SU-DHL-6 (cell line): ENCODE measurements at regions not wholly inside any gene's neighbourhood (a gene's known extent, or its start where the extent isn't known, plus 50 kb on each side); places are given as distances from the start of the nearest gene placed in this dataset.

ENCODE experiments used
- H2AFZ ChIP-seq: fragments of 200-600 bp; sonication (generic); 2 replicates; pipeline ENCODE4 v1.6.1; 2014; ENCODE audit warnings: low read depth, mild to moderate bottlenecking, moderate library complexity, mixed read lengths, antibody characterized with exemption, low read length; ENCODE audit not compliant: severe bottlenecking
- H3F3A ChIP-seq: fragments of 200-600 bp; shearing (Covaris generic); 2 replicates; pipeline ENCODE4 v1.6.0; 2016; ENCODE audit warnings: antibody characterized with exemption, mild to moderate bottlenecking; ENCODE audit not compliant: insufficient read depth
- H3K27ac ChIP-seq: fragments of 200-600 bp; sonication (generic); 2 replicates; pipeline ENCODE4 v1.5.1; 2016; ENCODE audit warnings: low read depth, mild to moderate bottlenecking, low read length, moderate library complexity, mixed read lengths
- H3K27me3 ChIP-seq: fragments of 200-600 bp; sonication (generic), shearing (Covaris generic); 2 replicates; pipeline ENCODE4 v1.6.0; 2014; ENCODE audit warnings: mild to moderate bottlenecking, low read length
- H3K36me3 ChIP-seq: fragments of 200-600 bp; sonication (generic); 2 replicates; pipeline ENCODE4 v1.6.1; 2014; ENCODE audit warnings: mild to moderate bottlenecking, low read length, mixed read lengths
- H3K4me2 ChIP-seq: fragments of 300-600, 200-600 bp; shearing (Covaris generic), sonication (generic); 2 replicates; pipeline ENCODE4 v1.6.0; 2014; ENCODE audit warnings: low read length, low read depth, mild to moderate bottlenecking; ENCODE audit not compliant: poor library complexity, severe bottlenecking
- H3K4me3 ChIP-seq: fragments of 200-600 bp; sonication (generic); 2 replicates; pipeline ENCODE4 v1.5.1; 2014; ENCODE audit warnings: antibody characterized with exemption, low read length, mild to moderate bottlenecking, mixed read lengths; ENCODE audit not compliant: insufficient read depth, poor library complexity, severe bottlenecking
- H3K79me2 ChIP-seq: fragments of 200-600 bp; sonication (generic); 2 replicates; pipeline ENCODE4 v1.6.1; 2014; ENCODE audit warnings: mild to moderate bottlenecking, low read length, moderate library complexity; ENCODE audit not compliant: insufficient read depth
- H3K9ac ChIP-seq: fragments of 200-600 bp; sonication (generic); 2 replicates; pipeline ENCODE4 v1.7.0; 2014; ENCODE audit warnings: mild to moderate bottlenecking, low read length
- H3K9me2 ChIP-seq: fragments of 200-600 bp; sonication (generic); replicated peaks from 2 replicates; pipeline ENCODE4 v1.6.1; 2014; ENCODE audit warnings: low read length; ENCODE audit not compliant: insufficient read depth
- H3K9me3 ChIP-seq: fragments of 200-600 bp; sonication (generic); 2 replicates; pipeline ENCODE4 v1.6.1; 2014; ENCODE audit warnings: low read length, mixed read lengths; ENCODE audit not compliant: insufficient read depth
- H4K20me1 ChIP-seq: fragments of 200-600 bp; sonication (generic); 2 replicates; pipeline ENCODE4 v1.6.1; 2014; ENCODE audit warnings: low read depth, mild to moderate bottlenecking, antibody characterized with exemption, low read length, moderate library complexity, mixed read lengths
- EZH2phosphoT487 ChIP-seq: fragments of 200-600 bp; sonication (generic), shearing (Covaris generic); conservative IDR thresholded peaks from 2 replicates; pipeline ENCODE4 v1.6.1; 2018; ENCODE audit warnings: mild to moderate bottlenecking, antibody characterized with exemption, low read length, moderate library complexity, mixed read lengths
- TF ChIP-seq, protein P1 (sequence below): fragments of 200-600 bp; sonication (generic); IDR thresholded peaks from one replicate; pipeline ENCODE4 v1.5.1; 2017; ENCODE audit warnings: antibody characterized with exemption, mild to moderate bottlenecking, low read length, moderate library complexity; ENCODE audit not compliant: insufficient read depth, poor library complexity, severe bottlenecking

DNA sequence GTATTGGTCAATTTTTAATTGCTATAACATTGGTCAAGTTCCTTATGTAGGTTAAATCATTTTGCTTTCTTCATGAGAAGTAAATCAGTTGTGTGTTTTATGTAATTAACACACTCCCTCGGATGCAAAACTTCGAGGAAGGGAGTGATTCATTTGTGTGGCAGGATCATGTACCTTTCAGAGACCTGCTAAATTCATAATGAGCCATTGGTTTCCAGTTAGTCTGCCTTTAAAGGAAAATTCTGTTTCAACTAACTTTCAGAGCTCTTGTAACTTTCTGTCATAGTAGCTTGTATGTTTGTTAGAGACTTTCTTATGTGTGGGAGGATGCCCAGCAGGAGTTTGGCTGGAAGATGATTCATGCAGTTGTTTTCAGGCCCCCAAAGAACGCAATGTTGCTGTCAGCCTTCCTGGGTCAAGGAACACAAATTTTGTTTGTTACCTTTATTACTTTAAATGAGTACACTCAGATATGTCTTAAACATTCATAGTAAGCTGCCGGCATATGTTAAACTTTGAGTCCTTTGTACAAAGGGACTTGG, 72.1 kb downstream of the GPR101 start:
- H3K9me3 ChIP-seq, result no peaks in the 10 kb centered on the region
- H3K27ac ChIP-seq, result no peak overlapping the region
- H2AFZ ChIP-seq, result no peak overlapping the region
- TF ChIP-seq, protein P1, sequence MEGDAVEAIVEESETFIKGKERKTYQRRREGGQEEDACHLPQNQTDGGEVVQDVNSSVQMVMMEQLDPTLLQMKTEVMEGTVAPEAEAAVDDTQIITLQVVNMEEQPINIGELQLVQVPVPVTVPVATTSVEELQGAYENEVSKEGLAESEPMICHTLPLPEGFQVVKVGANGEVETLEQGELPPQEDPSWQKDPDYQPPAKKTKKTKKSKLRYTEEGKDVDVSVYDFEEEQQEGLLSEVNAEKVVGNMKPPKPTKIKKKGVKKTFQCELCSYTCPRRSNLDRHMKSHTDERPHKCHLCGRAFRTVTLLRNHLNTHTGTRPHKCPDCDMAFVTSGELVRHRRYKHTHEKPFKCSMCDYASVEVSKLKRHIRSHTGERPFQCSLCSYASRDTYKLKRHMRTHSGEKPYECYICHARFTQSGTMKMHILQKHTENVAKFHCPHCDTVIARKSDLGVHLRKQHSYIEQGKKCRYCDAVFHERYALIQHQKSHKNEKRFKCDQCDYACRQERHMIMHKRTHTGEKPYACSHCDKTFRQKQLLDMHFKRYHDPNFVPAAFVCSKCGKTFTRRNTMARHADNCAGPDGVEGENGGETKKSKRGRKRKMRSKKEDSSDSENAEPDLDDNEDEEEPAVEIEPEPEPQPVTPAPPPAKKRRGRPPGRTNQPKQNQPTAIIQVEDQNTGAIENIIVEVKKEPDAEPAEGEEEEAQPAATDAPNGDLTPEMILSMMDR, result no peak
- TF ChIP-seq EZH2phosphoT487, result no peak
- no peaks in the 10 kb centered on the region for H3F3A ChIP-seq
- no peak overlapping the region for H3K9ac ChIP-seq
- H4K20me1 ChIP-seq, result no peaks in the 10 kb centered on the region
- no peak overlapping the region for H3K4me2 ChIP-seq
- H3K4me3 ChIP-seq, result no peak overlapping the region
- H3K27me3 ChIP-seq, result no peaks in the 10 kb centered on the region
- H3K9me2 ChIP-seq, result no peaks in the 10 kb centered on the region
- no peaks in the 10 kb centered on the region for H3K79me2 ChIP-seq
- no peaks in the 10 kb centered on the region for H3K36me3 ChIP-seq

DNA sequence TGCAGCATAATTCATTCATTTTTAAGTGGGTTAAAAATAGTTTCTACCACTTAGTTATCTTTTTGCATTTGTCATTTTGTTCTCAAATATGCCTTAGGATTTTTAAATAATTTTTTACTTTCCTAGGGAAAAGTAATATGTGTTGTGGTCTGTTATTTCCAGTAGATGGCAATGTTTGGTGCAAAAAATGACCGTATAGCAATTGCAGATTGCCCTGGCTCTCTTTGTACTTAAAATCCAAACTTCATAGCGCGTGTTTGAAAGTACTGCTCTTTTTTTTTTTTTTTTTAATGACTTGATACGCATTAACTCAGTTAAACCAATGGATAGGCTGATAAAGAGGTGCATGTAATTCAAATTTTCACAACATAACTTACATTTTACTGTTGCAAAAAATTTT, 74.4 kb upstream of the RBMX start:
- H4K20me1 ChIP-seq, result no peaks in the 10 kb centered on the region
- no peaks in the 10 kb centered on the region for H3F3A ChIP-seq
- no peak overlapping the region for H3K27ac ChIP-seq
- no peak overlapping the region for H3K9ac ChIP-seq
- no peak overlapping the region for H2AFZ ChIP-seq
- H3K4me3 ChIP-seq, result no peak overlapping the region
- H3K36me3 ChIP-seq, result no peaks in the 10 kb centered on the region
- no peaks in the 10 kb centered on the region for H3K27me3 ChIP-seq
- H3K9me3 ChIP-seq, result no peaks in the 10 kb centered on the region
- no peaks in the 10 kb centered on the region for H3K9me2 ChIP-seq
- H3K79me2 ChIP-seq, result no peaks in the 10 kb centered on the region
- H3K4me2 ChIP-seq, result no peak overlapping the region
- no peak for TF ChIP-seq EZH2phosphoT487
- TF ChIP-seq, protein P1, result peak; percentile 24

DNA sequence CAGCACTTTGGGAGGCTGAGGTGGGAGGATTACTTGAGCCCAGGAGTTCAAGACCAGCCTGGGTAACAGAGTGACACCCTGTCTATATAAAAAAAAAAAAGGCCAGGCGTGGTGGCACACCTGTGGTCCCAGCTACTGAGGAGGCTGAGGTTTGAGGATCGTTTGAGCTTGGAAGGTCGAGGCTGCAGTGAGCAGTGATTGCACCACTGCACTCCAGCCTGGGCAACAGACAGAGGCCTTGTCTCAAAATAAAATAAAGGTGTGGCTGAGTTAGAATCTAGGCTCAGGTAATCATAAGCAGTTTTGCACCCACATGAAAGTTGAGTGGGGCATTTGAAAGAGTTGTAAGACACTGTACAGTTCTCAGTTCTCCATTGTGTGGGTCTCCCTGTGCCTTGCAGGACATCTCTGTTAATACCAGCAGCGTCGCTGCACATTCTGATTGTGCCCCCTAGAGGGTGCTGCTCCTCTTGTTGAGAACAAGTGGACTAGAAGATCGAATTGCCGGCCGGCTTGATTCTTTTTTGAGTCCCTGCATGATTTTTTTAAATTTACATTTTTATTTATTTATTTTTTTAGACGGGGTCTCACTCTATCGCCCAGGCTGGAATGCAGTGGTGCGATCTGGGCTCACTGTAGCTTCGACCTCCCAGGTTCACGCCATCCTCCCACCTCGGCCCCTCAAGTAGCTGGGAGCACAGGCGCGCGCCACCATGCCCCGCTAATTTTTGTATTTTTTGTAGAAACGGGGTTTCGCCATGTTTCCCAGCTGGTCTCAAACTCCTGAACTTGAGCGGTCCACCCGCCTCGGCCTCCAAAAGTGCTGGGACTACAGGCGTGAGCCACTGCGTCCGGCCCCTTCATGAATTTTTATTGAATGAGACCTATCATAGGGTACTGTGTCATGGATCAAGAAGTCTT, 73.6 kb upstream of the RBMX start:
- H2AFZ ChIP-seq, result no peak overlapping the region
- H3F3A ChIP-seq, result no peaks in the 10 kb centered on the region
- H3K4me3 ChIP-seq, result no peak overlapping the region
- H3K79me2 ChIP-seq, result no peaks in the 10 kb centered on the region
- no peak overlapping the region for H3K9ac ChIP-seq
- H3K9me2 ChIP-seq, result no peaks in the 10 kb centered on the region
- H3K27me3 ChIP-seq, result no peaks in the 10 kb centered on the region
- no peak overlapping the region for H3K4me2 ChIP-seq
- H4K20me1 ChIP-seq, result no peaks in the 10 kb centered on the region
- TF ChIP-seq, protein P1, result peak; percentile 14
- TF ChIP-seq EZH2phosphoT487, result no peak
- no peaks in the 10 kb centered on the region for H3K36me3 ChIP-seq
- no peak overlapping the region for H3K27ac ChIP-seq
- no peaks in the 10 kb centered on the region for H3K9me3 ChIP-seq
